B cell (primary cell): ENCODE measurements at regions not wholly inside any gene's neighbourhood (a gene's known extent, or its start where the extent isn't known, plus 50 kb on each side); places are given as distances from the start of the nearest gene placed in this dataset.

Source experiments
- EZH2 ChIP-seq: IDR thresholded peaks from 2 replicates; pipeline ENCODE4 v1.6.1; 2012; ENCODE audit warnings: borderline replicate concordance, low read depth, mild to moderate bottlenecking, moderate library complexity, low read length; ENCODE audit not compliant: insufficient read depth, poor library complexity, severe bottlenecking
- TF ChIP-seq, protein P1 (sequence below): fragments of 200-600 bp; IDR thresholded peaks from one replicate; pipeline ENCODE4 v1.8.0; 2022; ENCODE audit warnings: antibody characterized with exemption, mild to moderate bottlenecking

DNA sequence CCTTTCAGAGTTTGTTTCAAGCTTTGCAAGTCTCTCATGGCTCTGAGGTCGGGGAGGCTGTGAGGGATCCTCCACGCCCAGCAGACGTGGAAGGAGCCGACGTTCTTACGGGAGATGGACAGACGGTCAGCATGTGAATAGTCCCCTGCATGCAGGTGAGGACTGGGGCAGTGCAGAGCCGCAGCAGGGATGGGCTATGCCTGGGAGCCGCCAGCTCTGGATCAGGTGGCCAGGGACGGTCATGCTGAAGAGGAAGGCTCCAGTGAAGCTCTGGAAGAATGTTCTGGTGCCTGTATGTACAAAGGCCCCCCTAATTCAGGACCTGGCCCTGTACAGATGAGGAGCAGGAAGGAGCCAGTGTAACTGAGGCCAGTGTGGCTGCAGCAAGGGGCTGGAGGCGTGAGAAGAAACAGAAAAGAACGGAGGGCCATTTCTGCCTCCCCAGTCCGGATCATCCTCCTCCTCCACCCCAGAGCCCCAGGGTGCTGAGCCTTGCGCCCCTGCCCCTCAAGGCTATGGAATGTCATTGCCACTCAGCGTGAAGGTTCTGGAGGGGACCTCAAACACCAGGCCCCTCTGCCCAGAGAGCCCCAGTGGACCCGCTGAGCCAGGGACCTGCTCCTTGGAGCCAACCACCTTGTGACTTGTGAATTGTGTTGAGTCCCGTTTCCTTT, 96.8 kb upstream of the DIO3 start:
- TF ChIP-seq, protein P1, sequence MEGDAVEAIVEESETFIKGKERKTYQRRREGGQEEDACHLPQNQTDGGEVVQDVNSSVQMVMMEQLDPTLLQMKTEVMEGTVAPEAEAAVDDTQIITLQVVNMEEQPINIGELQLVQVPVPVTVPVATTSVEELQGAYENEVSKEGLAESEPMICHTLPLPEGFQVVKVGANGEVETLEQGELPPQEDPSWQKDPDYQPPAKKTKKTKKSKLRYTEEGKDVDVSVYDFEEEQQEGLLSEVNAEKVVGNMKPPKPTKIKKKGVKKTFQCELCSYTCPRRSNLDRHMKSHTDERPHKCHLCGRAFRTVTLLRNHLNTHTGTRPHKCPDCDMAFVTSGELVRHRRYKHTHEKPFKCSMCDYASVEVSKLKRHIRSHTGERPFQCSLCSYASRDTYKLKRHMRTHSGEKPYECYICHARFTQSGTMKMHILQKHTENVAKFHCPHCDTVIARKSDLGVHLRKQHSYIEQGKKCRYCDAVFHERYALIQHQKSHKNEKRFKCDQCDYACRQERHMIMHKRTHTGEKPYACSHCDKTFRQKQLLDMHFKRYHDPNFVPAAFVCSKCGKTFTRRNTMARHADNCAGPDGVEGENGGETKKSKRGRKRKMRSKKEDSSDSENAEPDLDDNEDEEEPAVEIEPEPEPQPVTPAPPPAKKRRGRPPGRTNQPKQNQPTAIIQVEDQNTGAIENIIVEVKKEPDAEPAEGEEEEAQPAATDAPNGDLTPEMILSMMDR = no peak
- no peak for TF ChIP-seq EZH2
